ENCODE measurements at regions not wholly inside any gene's neighbourhood (a gene's known extent, or its start where the extent isn't known, plus 50 kb on each side); places are given as distances from the start of the nearest gene placed in this dataset.

- no peak overlapping the region for H3K4me3 ChIP-seq (ENCODE audit: low read length)
- TF ChIP-seq CTCF (conservative IDR thresholded peaks at IDR 0.05; ENCODE audit: low read length), result no peak
- DNase-seq (ENCODE audit: low read depth), result no peak
These were observed 148.2 kb upstream of the ZNF516 start for GRCh38 chr18:76643199-76643598.

- H3K4me3 ChIP-seq (ENCODE audit: low read length), result no peak overlapping the region
- TF ChIP-seq CTCF (conservative IDR thresholded peaks at IDR 0.05; ENCODE audit: low read length), result no peak
- DNase-seq (ENCODE audit: low read depth), result no peak
These were observed 145.4 kb upstream of the ZNF516 start for GRCh38 chr18:76640438-76640837.

- DNase-seq (ENCODE audit: low read depth), result no peak
- TF ChIP-seq CTCF (conservative IDR thresholded peaks at IDR 0.05; ENCODE audit: low read length), result no peak
- H3K4me3 ChIP-seq (ENCODE audit: low read length), result no peak overlapping the region
These were observed 139.5 kb upstream of the ZNF516 start for GRCh38 chr18:76634564-76634963.

GRCh38 chr18:76633588-76634269 is 138.7 kb upstream of the ZNF516 start:
- no peak for TF ChIP-seq CTCF (conservative IDR thresholded peaks at IDR 0.05; ENCODE audit: low read length)
- DNase-seq (ENCODE audit: low read depth), result no peak
- H3K4me3 ChIP-seq (ENCODE audit: low read length), result no peak overlapping the region

- TF ChIP-seq CTCF (conservative IDR thresholded peaks at IDR 0.05; ENCODE audit: low read length), result no peak
- DNase-seq (ENCODE audit: low read depth), result no peak
- no peak overlapping the region for H3K4me3 ChIP-seq (ENCODE audit: low read length)
These were observed 132.4 kb upstream of the ZNF516 start for GRCh38 chr18:76627444-76627843.

- no peak for TF ChIP-seq CTCF (conservative IDR thresholded peaks at IDR 0.05; ENCODE audit: low read length)
- H3K4me3 ChIP-seq (ENCODE audit: low read length), result no peak overlapping the region
- no peak for DNase-seq (ENCODE audit: low read depth)
These were observed 131.9 kb upstream of the ZNF516 start for GRCh38 chr18:76626991-76627390.

GRCh38 chr18:76622651-76623050 is 127.6 kb upstream of the ZNF516 start:
- no peak for DNase-seq (ENCODE audit: low read depth)
- H3K4me3 ChIP-seq (ENCODE audit: low read length), result no peak overlapping the region
- no peak for TF ChIP-seq CTCF (conservative IDR thresholded peaks at IDR 0.05; ENCODE audit: low read length)

All from AG10803 (cell line).